GM10266 (cell line): ENCODE measurements at regions not wholly inside any gene's neighbourhood (a gene's known extent, or its start where the extent isn't known, plus 50 kb on each side); places are given as distances from the start of the nearest gene placed in this dataset.

ENCODE experiments used
- DNase-seq: peaks from one replicate; pipeline ENCODE4 v3.0.0; 2012; ENCODE audit errors: extremely low spot score
- CTCF ChIP-seq: IDR thresholded peaks from 2 replicates; pipeline ENCODE4 v1.5.1; 2012; ENCODE audit warnings: mild to moderate bottlenecking, low read depth; ENCODE audit not compliant: control insufficient read depth, insufficient read depth; ENCODE audit errors: missing control alignments

DNA sequence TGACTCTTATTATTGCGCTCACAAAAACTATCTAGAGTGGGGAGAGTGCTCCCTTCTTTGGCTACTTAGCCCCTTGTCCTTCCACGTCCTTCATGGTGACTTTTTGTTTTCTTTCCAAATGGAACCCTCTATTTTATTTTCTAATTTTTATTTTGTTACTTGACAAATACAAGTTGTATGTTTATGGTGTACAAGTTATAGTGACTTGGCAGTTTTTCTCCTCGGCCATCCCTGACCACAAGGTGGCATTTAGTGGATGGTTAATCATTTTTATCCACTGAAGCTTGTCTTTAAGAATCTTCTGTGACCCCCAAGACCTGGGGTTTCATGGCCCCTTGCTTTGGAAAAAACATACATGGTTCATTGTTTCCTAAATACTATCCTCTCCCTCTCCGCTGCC lies 70.1 kb downstream of the NKX2-1 start:
- no peak for TF ChIP-seq CTCF
- DNase-seq = no peak

- DNase-seq = no peak
- no peak for TF ChIP-seq CTCF
These were observed 76.7 kb downstream of the NKX2-1 start for GRCh38 chr14:36443374-36443773.

DNA sequence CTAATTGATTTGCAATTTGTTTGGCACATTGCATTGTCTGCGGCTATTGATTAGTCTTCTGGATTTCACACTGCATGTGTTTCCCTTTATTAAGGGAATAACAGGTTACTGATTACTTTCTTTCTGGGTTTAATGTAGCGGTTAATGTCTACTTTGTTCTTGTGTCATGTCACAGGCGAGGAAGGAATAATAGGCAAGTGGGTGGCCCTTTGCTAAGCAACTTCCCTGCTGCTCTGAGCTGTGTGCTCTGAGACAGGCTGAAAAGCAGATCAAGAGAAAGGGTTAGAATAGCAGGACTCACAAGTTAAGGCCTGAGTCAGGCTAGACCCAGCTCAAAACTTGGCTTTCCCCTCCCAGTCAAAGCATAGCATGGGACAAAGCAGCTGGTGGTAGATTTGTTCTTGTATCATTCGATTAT lies 77.2 kb downstream of the NKX2-1 start:
- TF ChIP-seq CTCF = no peak
- DNase-seq = no peak

GRCh38 chr14:36441283-36441682 lies 78.7 kb downstream of the NKX2-1 start:
- TF ChIP-seq CTCF = no peak
- no peak for DNase-seq

DNA sequence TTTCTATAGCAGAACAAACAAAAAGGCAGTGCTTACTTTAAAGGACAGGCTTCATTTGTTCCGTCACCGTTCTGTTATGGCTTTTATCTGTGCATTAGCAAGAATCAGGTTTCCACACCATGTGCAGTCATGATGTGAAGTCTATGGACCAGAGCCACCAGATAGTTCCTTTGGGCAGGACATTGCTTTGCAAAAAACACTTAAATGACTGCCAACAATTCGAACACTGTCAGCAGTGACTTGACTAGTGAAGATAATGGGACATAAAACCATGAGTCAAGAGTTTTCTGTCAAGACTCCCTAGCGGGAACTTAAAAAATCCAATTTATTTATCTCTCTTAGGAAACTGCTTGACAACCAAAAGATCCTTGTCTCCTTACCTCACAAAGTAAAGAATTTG lies 80.3 kb downstream of the NKX2-1 start:
- no peak for TF ChIP-seq CTCF
- no peak for DNase-seq

- no peak for DNase-seq
- TF ChIP-seq CTCF = no peak
These were observed 81.1 kb downstream of the NKX2-1 start for GRCh38 chr14:36438883-36439282.

DNA sequence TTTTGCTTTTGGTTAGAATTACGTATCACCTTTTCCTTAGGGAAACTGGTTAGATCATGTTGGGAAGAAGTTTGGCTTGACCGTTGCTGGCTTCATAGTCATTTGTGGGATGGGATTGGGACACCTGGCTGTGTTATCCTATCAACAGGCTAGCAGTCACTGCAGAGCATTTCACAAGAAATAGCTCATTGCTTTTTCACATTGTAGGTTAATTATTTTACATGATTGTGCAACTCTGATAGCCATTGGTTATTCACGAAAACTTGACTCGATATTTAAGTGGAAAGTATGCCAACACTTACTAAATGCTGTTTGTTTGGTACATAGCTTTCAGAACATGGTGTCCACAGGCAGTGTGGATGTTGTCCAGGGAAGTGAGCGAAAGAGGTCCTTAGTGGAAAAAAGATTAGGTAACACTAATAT lies 89.4 kb downstream of the NKX2-1 start:
- no peak for TF ChIP-seq CTCF
- DNase-seq = no peak
